Germinal center (tissue), 1 donor: ENCODE measurements at regions not wholly inside any gene's neighbourhood (a gene's known extent, or its start where the extent isn't known, plus 50 kb on each side); places are given as distances from the start of the nearest gene placed in this dataset.

ENCODE experiments used
- DNase-seq: peaks from one replicate; pipeline ENCODE4 v3.0.0; 2012; ENCODE audit warnings: mixed read lengths, low spot score

DNA sequence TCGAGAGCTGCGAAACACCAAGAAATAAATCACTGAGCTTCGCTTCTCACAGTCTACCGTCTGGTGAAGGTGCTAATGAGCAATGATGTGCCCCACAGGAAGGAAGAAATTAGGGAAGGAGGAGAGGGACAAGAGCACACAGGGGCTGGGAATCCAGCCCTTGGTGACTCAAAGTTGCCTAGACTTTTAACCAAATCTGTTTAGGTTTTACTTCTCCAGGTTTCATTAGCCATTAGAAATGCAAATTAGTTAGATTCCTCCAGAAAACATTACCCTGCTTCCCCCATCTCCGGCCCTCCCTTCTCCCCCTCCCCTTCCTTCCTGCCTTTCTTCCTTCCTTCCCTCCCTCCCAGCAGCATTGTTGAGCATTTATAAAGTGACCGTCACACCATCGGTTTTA, 59.3 kb upstream of the UBE2E1 start:
- DNase-seq, result no peak

DNA sequence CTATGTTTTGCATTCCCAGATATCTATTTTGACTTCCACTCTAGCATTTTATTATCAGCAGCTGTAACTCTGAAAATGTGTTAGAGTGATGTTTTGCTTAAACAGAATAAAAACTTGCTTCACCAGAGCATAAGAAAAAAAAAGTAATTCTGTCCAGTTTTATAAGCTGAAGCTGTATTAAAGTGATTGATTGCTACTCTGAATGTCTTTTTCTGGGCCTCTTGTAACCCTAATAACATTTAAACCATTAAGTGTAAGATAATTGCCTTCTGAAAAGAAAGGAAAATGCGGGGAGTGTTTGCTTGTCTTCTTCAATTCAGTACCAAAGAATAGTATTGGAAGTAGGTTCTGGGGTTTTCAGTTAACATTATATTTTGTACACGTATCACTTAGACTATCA, 57.9 kb upstream of the UBE2E1 start:
- no peak for DNase-seq

- no peak for DNase-seq
Measured at GRCh38 chr3:23748398-23749110, 57.2 kb upstream of the UBE2E1 start.

DNA sequence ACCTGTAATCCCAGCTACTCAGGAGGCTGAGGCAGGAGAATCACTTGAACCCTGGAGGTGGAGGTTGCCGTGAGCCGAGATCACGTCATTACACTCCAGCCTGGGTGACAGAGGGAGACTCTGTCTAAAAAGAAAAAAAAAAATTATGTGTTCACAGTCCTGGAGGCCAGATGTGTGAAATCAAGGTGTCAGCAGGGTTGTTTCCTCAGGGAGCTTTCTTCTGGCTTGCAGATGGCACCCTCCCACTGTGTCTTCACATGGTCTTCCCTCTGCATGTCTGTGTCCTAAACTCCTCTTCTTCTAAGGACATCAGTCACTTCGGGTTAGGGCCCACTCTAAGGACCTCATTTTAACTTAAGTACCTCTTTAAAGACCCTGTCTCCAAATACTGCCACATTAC, 56.1 kb upstream of the UBE2E1 start:
- no peak for DNase-seq

DNA sequence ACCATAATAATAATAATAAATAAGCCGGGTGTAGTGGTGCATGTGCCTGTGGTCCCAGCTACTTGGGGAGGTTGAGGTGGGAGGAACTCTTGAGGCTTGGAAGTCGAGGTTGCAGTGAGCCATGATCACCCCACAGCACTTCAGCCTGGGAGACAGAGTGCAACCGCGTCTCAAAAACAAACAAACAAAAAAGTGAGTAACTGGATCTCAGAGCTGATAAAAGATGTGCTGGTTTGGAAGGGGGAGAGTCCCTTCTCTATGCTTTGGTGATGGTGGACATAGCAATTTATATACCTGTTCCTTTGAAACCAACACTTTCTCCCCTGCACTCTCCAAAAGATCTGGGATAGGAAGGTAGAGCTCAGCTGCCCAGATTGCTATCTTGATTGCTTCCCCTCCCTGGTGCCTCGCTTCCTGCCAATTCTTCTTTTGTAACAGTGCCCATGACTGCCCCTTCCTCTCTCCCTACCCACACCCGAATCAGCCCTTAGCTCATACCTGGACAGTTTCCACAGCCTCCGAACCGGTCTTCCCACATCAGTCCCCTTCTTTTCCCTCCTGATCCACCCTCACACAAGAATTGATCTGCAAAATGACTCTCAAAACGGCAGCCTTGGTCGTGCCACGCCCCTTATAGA, 55.1 kb upstream of the UBE2E1 start:
- no peak for DNase-seq

DNA sequence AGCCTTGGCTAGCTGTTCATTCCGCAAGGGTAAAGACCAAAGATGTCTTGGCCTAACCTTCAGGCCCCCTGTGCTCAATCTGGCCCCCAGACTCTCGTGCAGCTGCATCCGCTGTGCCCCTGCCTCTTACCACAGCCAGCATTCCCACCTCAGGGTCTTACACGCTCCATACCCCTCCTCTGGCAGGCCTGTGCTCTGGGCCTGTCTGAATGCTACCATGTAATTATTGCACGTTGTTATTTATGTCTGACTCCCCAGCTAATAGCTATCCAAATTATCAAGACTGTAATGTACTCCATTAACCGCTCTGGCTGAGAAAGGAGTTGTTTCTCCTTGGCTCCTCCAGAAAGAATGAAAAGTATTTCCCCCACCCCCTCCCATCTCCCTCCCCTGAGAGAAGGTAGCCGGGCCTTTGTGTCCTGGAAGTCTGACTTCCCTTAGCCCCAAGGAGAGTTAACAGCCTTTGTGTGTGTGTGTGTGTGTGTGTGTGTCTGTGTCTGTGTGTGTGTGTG, 54.5 kb upstream of the UBE2E1 start:
- no peak for DNase-seq

- DNase-seq, result no peak
Measured at GRCh38 chr3:23752126-23752525, 53.6 kb upstream of the UBE2E1 start.

DNA sequence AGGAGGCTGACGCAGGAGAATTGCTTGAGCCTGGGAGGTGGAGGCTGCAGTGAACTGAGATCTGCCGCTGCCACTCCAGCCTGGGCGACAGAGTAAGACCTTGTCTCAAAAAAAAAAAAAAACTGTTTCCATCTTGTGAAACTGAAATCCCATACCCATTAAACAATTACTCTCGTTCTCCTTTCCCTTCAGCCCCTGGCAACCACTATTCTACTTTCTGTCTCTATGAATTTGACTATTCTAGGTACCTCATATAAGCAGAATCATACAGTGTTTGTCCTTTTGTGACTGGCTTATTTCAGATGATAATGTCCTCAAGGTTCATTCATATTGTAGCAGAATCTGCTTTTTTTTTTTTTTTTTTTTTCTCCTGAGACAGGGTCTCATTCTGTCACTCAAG, 51.5 kb upstream of the UBE2E1 start:
- no peak for DNase-seq
